ENCODE measurements at regions not wholly inside any gene's neighbourhood (a gene's known extent, or its start where the extent isn't known, plus 50 kb on each side); places are given as distances from the start of the nearest gene placed in this dataset.

DNA sequence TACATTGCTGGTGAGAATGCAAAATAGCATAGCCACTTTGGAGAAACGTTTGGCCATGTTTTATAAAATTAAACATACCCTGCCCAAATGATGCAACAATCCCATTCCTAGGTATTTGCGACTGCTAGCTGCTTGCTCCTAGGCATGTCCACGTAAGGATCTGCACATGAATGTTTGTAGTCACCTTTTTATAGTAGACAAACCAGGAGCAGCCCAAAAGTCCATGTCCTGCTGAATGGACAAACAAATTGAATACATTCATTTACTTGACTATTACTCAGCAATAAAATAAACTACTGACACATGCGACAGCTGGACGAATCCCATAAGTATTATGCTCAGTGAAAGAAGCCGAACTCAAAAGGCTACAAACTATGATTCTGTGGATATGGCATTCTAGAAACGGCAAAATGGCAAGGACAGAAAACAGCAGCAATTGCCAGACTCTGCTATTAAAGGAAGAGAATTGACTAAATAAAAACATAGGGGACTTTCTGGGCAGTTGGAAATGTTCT is 161.9 kb upstream of the GALNT2 start:
- TF ChIP-seq ZNF138 (tag by site-specific recombination; IDR thresholded peaks at IDR 0.05; ENCODE audit: borderline replicate concordance), result no peak
- no peak for TF ChIP-seq ZNF211 (tag by site-specific recombination; IDR thresholded peaks at IDR 0.05; ENCODE audit: low read depth)
- no peak for TF ChIP-seq ZNF221 (tag by site-specific recombination; IDR thresholded peaks at IDR 0.05; ENCODE audit: borderline replicate concordance)
- no peak for TF ChIP-seq SALL2 (tag by site-specific recombination; IDR thresholded peaks at IDR 0.05; ENCODE audit: borderline replicate concordance)
- no peak for TF ChIP-seq ZNF521 (tag by site-specific recombination; IDR thresholded peaks at IDR 0.05)
- TF ChIP-seq ZNF148 (tag by site-specific recombination; IDR thresholded peaks at IDR 0.05; ENCODE audit: borderline replicate concordance), result no peak
- no peak for TF ChIP-seq ZNF19 (tag by site-specific recombination; IDR thresholded peaks at IDR 0.05; ENCODE audit: low read depth)
- no peak for TF ChIP-seq ZNF146 (tag by site-specific recombination; IDR thresholded peaks at IDR 0.05)
- no peak for TF ChIP-seq GLIS2 (tag by site-specific recombination; IDR thresholded peaks at IDR 0.05)
- ChIA-PET CTCF (interaction anchor here (1.2 kb wide), 1 partner anchor 10 kb away, joined by 4 read pairs; no protein-coding TSS in a partner anchor), POLR2A (no interaction called here)
- no peak overlapping the region for H3K27ac ChIP-seq (ENCODE audit: extremely low read depth, low read depth, low read length)
- H3K4me1 ChIP-seq (ENCODE audit: control insufficient read depth, insufficient read depth, low read length), result no peaks in the 10 kb centered on the region
- H3K36me3 ChIP-seq (ENCODE audit: control insufficient read depth in 2 of 2, insufficient read depth in 1 of 2, low read length in 2 of 2), result no peaks in the 10 kb centered on the region
- no peak overlapping the region for H3K4me3 ChIP-seq (ENCODE audit: low read depth, low read length)
- H3K9me3 ChIP-seq (ENCODE audit: control insufficient read depth, insufficient read depth, low read depth, low read length), result peaks cover 3% of the 10 kb centered on the region; the same call in 1 of the 2 replicates

GRCh38 chr1:229905652-229906051 is 161.4 kb upstream of the GALNT2 start:
- Histone ChIP-seq H3K4me1 (ENCODE audit: control insufficient read depth, insufficient read depth, low read length) (no peaks in the 10 kb centered on the region), H3K9me3 (ENCODE audit: control insufficient read depth, insufficient read depth, low read depth, low read length) (peaks cover 3% of the 10 kb centered on the region; the same call in 1 of the 2 replicates), H3K27ac (ENCODE audit: extremely low read depth, low read depth, low read length) (no peak overlapping the region), H3K4me3 (ENCODE audit: low read depth, low read length) (no peak overlapping the region), H3K36me3 (ENCODE audit: control insufficient read depth in 2 of 2, insufficient read depth in 1 of 2, low read length in 2 of 2) (no peaks in the 10 kb centered on the region)
- ChIA-PET CTCF (no interaction called here), POLR2A (no interaction called here)
- TF ChIP-seq ZNF398 (tag by site-specific recombination; IDR thresholded peaks at IDR 0.05) (no peak), OSR2 (tag by site-specific recombination; IDR thresholded peaks at IDR 0.05) (no peak), ZSCAN16 (tag by site-specific recombination; IDR thresholded peaks at IDR 0.05) (no peak), ZBTB1 (tag by site-specific recombination; IDR thresholded peaks at IDR 0.05) (no peak), ZNF777 (tag by site-specific recombination; IDR thresholded peaks at IDR 0.05; ENCODE audit: borderline replicate concordance) (no peak), ZNF174 (tag by site-specific recombination; IDR thresholded peaks at IDR 0.05) (no peak), ZNF148 (tag by site-specific recombination; IDR thresholded peaks at IDR 0.05; ENCODE audit: borderline replicate concordance) (no peak), REPIN1 (tag by site-specific recombination; IDR thresholded peaks at IDR 0.05; ENCODE audit: low read depth) (no peak), ZNF394 (tag by site-specific recombination; IDR thresholded peaks at IDR 0.05; ENCODE audit: borderline replicate concordance) (no peak), ZNF776 (tag by site-specific recombination; IDR thresholded peaks at IDR 0.05; ENCODE audit: borderline replicate concordance) (no peak), SCRT2 (tag by site-specific recombination; IDR thresholded peaks at IDR 0.05) (no peak), BCL11B (tag by site-specific recombination; IDR thresholded peaks at IDR 0.05; ENCODE audit: low read depth) (no peak), ZNF24 (tag by site-specific recombination; IDR thresholded peaks at IDR 0.05) (no peak), ZSCAN23 (tag by site-specific recombination; IDR thresholded peaks at IDR 0.05) (no peak), ZNF302 (tag by site-specific recombination; IDR thresholded peaks at IDR 0.05; ENCODE audit: low read depth) (no peak), ZFP37 (tag by site-specific recombination; IDR thresholded peaks at IDR 0.05) (no peak)
- TF ChIP-seq, protein P1, sequence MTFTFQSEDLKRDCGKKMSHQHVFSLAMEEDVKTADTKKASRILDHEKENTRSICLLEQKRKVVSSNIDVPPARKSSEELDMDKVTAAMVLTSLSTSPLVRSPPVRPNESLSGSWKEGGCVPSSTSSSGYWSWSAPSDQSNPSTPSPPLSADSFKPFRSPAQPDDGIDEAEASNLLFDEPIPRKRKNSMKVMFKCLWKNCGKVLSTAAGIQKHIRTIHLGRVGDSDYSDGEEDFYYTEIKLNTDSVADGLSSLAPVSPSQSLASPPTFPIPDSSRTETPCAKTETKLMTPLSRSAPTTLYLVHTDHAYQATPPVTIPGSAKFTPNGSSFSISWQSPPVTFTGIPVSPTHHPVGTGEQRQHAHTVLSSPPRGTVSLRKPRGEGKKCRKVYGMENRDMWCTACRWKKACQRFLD (tag by site-specific recombination; IDR thresholded peaks at IDR 0.05), result no peak
- TF ChIP-seq, protein P2, sequence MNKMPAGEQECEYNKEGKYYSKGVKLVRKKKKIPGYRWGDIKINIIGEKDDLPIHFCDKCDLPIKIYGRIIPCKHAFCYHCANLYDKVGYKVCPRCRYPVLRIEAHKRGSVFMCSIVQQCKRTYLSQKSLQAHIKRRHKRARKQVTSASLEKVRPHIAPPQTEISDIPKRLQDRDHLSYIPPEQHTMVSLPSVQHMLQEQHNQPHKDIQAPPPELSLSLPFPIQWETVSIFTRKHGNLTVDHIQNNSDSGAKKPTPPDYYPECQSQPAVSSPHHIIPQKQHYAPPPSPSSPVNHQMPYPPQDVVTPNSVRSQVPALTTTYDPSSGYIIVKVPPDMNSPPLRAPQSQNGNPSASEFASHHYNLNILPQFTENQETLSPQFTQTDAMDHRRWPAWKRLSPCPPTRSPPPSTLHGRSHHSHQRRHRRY (tag by site-specific recombination; IDR thresholded peaks at IDR 0.05), result no peak

All from HEK293 (cell line).